Neural progenitor cell (in vitro differentiated cells): ENCODE measurements at regions not wholly inside any gene's neighbourhood (a gene's known extent, or its start where the extent isn't known, plus 50 kb on each side); places are given as distances from the start of the nearest gene placed in this dataset.

Experiments used
- CTCF ChIP-seq: fragments of 200-600 bp; sonication (generic); IDR thresholded peaks from 2 replicates; pipeline ENCODE4 v1.5.1; 2017; ENCODE audit warnings: antibody characterized with exemption, mild to moderate bottlenecking
- EZH2 ChIP-seq: fragments of 200-600 bp; sonication (generic); IDR thresholded peaks from 2 replicates; pipeline ENCODE4 v1.6.1; 2017; ENCODE audit warnings: antibody characterized with exemption, mild to moderate bottlenecking, moderate library complexity
- EZH2phosphoT487 ChIP-seq: fragments of 200-600 bp; sonication (generic); IDR thresholded peaks from 2 replicates; pipeline ENCODE4 v1.6.1; 2017; ENCODE audit warnings: antibody characterized with exemption

GRCh38 chr10:108753326-108753725 is 1170.0 kb downstream of the XPNPEP1 start:
- TF ChIP-seq EZH2: no peak
- no peak for TF ChIP-seq CTCF
- TF ChIP-seq EZH2phosphoT487: no peak
